ENCODE measurements at regions not wholly inside any gene's neighbourhood (a gene's known extent, or its start where the extent isn't known, plus 50 kb on each side); places are given as distances from the start of the nearest gene placed in this dataset.

DNA sequence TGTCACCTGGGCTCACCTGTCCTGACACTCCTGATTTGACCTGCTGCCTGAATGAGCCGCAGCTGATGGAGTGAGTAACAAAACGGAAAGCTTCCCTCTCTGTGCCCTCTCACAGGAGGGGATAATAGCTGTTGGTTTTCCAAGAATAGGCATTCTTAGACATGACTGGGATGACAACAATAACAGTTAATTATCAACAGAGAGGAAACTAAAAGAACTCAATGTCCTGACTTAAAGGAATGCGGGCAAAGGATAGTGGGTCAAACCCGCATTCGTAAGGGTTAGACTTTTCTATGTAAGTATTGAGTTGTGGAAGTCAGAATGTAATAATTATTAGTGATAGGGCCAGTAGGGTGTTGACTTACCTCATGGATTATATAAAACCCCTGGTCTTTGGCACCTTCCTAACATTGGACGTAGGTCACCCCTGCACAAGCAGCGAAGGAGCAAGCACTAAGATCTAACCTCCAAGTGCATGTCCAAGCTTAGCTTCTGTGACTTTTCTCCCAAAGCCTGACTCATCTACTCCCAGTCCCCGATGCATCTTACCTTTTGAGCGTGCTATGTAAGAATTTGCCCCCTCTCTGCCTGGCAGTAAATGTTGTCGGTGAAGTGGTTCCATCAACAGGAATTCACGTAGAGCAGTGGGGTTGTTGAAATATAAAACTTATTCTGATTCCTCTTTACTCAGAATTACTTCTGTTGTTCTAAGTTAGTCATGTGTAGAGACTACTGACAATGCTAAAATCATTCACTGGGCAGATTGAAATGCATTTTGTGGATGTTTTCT lies 442.3 kb downstream of the FGF9 start:
- Histone ChIP-seq H2BK15ac (ENCODE audit: low read length) (no peak overlapping the region), H3K4me3 (ENCODE audit: extremely low read depth in 1 of 4, insufficient read depth in 2 of 4, low read depth in 3 of 4, low read length in 4 of 4) (no peak overlapping the region), H3K79me2 (ENCODE audit: control insufficient read depth in 1 of 2, insufficient read depth in 2 of 2, low read length in 2 of 2) (no peaks in the 10 kb centered on the region), H3K9ac (replicated peaks in 1 of 4; ENCODE audit: extremely low read depth in 1 of 4, low read depth in 3 of 4, low read length in 3 of 4) (no peak overlapping the region), H3K14ac (ENCODE audit: insufficient read length) (no peak overlapping the region), H2BK12ac (ENCODE audit: low read depth, low read length) (no peak overlapping the region), H4K91ac (replicated peaks; ENCODE audit: insufficient read length, low read length) (no peak overlapping the region), H3K4ac (replicated peaks; ENCODE audit: insufficient read length, low read depth, low read length) (no peak overlapping the region), H2BK20ac (ENCODE audit: low read length) (no peak overlapping the region), H3K79me1 (ENCODE audit: low read depth, low read length) (no peaks in the 10 kb centered on the region), H2BK120ac (replicated peaks; ENCODE audit: low read depth, low read length) (no peak overlapping the region), H3K4me2 (ENCODE audit: insufficient read depth in 1 of 2, low read depth in 2 of 2, low read length in 2 of 2) (no peak overlapping the region), H2AFZ (ENCODE audit: low read length) (no peak overlapping the region), H3K4me1 (replicated peaks in 1 of 4; ENCODE audit: control insufficient read depth in 3 of 4, insufficient read depth in 4 of 4, low read length in 3 of 4) (0 out of 7 replicates have a peak, but pooled peaks cover 0 to 2% (median 0%) of the 10 kb centered on the region in 4 experiments), H3K18ac (ENCODE audit: extremely low read depth, low read length) (no peak overlapping the region), H3K36me3 (ENCODE audit: control insufficient read depth in 2 of 4, insufficient read depth in 4 of 4, low read length in 3 of 4) (no peaks in the 10 kb centered on the region), H4K8ac (ENCODE audit: extremely low read depth, insufficient read depth, low read length) (no peak overlapping the region), H4K5ac (ENCODE audit: insufficient read length, low read depth, low read length) (no peak overlapping the region), H3K9me3 (ENCODE audit: insufficient read depth in 2 of 2, low read depth in 1 of 2, low read length in 1 of 2) (no peaks in the 10 kb centered on the region), H3K27me3 (replicated peaks in 1 of 4; ENCODE audit: control insufficient read depth in 3 of 4, extremely low read depth in 1 of 4, insufficient read depth in 3 of 4, low read length in 3 of 4) (no peaks in the 10 kb centered on the region), H3K23me2 (ENCODE audit: low read depth, low read length) (no peaks in the 10 kb centered on the region), H4K20me1 (replicated peaks in 1 of 2; ENCODE audit: control insufficient read depth in 1 of 2, insufficient read depth in 2 of 2, low read length in 2 of 2) (no peaks in the 10 kb centered on the region), H2AK5ac (ENCODE audit: low read depth, low read length) (no peak overlapping the region), H3K27ac (ENCODE audit: low read depth, low read length) (no peak overlapping the region), H2BK5ac (ENCODE audit: low read depth, low read length) (no peak overlapping the region), H3K56ac (replicated peaks; ENCODE audit: insufficient read length, low read depth, low read length) (no peak overlapping the region), H3K23ac (ENCODE audit: insufficient read length) (no peak overlapping the region)
- FAIRE-seq (no peak), DNase-seq (ENCODE audit: low read depth in 1 of 2, low spot score in 2 of 2) (no peak)
- WGBS, 2 experiments (ENCODE audit: extremely low coverage in 1 of 2, insufficient coverage in 1 of 2, insufficient read length in 1 of 2, insufficient replicate concordance in 2 of 2, low coverage in 1 of 2, low lambda C conversion rate in 2 of 2, missing lambda C conversion rate in 1 of 2) = 84% methylated on average over 11 of the region's 11 CpGs; no CpG with 5 or more reads in 1 of the 2 experiments
- POLR2A ChIA-PET (ENCODE audit: partially characterized antibody) = no interaction called here
- CTCF ChIA-PET (ENCODE audit: partially characterized antibody) = no interaction called here
- TF ChIP-seq BRCA1 (IDR thresholded peaks at IDR 0.05; ENCODE audit: low read depth, low read length) (no peak), NANOG (IDR thresholded peaks at IDR 0.05; ENCODE audit: insufficient read depth, low read depth, low read length, poor library complexity, severe bottlenecking) (no peak), JUN (IDR thresholded peaks at IDR 0.05; ENCODE audit: low read depth, low read length) (no peak), SIN3A (conservative IDR thresholded peaks at IDR 0.05 in 1 of 2, IDR thresholded peaks at IDR 0.05 in 1 of 2; ENCODE audit: low read depth in 1 of 2, low read length in 2 of 2) (no peak), BCL11A (IDR thresholded peaks at IDR 0.05; ENCODE audit: low read depth in 2 of 2, low read length in 2 of 2) (no peak), CTBP2 (IDR thresholded peaks at IDR 0.05; ENCODE audit: borderline replicate concordance, insufficient read depth, insufficient read length, low read length) (no peak), CREB1 (IDR thresholded peaks at IDR 0.05) (no peak), EP300 (IDR thresholded peaks at IDR 0.05; ENCODE audit: borderline replicate concordance in 1 of 2, low read depth in 2 of 2, low read length in 2 of 2) (no peak)
- TF ChIP-seq, protein P1, sequence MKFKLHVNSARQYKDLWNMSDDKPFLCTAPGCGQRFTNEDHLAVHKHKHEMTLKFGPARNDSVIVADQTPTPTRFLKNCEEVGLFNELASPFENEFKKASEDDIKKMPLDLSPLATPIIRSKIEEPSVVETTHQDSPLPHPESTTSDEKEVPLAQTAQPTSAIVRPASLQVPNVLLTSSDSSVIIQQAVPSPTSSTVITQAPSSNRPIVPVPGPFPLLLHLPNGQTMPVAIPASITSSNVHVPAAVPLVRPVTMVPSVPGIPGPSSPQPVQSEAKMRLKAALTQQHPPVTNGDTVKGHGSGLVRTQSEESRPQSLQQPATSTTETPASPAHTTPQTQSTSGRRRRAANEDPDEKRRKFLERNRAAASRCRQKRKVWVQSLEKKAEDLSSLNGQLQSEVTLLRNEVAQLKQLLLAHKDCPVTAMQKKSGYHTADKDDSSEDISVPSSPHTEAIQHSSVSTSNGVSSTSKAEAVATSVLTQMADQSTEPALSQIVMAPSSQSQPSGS (IDR thresholded peaks at IDR 0.05; ENCODE audit: low read length) = no peak
- TF ChIP-seq, protein P2, sequence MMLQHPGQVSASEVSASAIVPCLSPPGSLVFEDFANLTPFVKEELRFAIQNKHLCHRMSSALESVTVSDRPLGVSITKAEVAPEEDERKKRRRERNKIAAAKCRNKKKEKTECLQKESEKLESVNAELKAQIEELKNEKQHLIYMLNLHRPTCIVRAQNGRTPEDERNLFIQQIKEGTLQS (IDR thresholded peaks at IDR 0.05; ENCODE audit: insufficient read depth, low read depth, low read length) = no peak
